B cell (primary cell): ENCODE measurements at regions not wholly inside any gene's neighbourhood (a gene's known extent, or its start where the extent isn't known, plus 50 kb on each side); places are given as distances from the start of the nearest gene placed in this dataset.

Experiments
- ATAC-seq: fragments of 200-7000 bp; cut with Tn5 transposase; one replicate; pipeline ENCODE4 v1.10.0; 2021; ENCODE audit warnings: low read depth, mild to moderate bottlenecking, moderate number of reproducible peaks, moderate library complexity
- CTCF ChIA-PET: fragments of 350-600 bp; sonication (Branson Sonifier 250); formaldehyde crosslinking; loops from one replicate; lab custom pipeline; 2021; ENCODE audit warnings: antibody characterized with exemption, inconsistent platforms; lab: Charles Lee
- POLR2A ChIA-PET: fragments of 350-600 bp; sonication (Branson Sonifier 250); formaldehyde crosslinking; loops from one replicate; lab custom pipeline; 2021; ENCODE audit warnings: antibody characterized with exemption; lab: Charles Lee
- DNase-seq: peaks from one replicate; pipeline ENCODE4 v3.0.0; 2013
- H2AFZ ChIP-seq: 2 replicates; pipeline ENCODE4 v1.6.1; 2012; ENCODE audit warnings: mild to moderate bottlenecking, low read depth, low read length; ENCODE audit not compliant: insufficient read depth, poor library complexity, severe bottlenecking
- H3K27ac ChIP-seq, 2 donors: 1 replicate in 1 of 2; 2 replicates in 1 of 2; pipeline ENCODE4 v1.5.1; 2012 to 2013; ENCODE audit warnings: low read length in 2 of 2, mild to moderate bottlenecking in 2 of 2, moderate library complexity in 1 of 2
- H3K27me3 ChIP-seq, 4 experiments: fragments of 200-600 bp in 1 of 4; sonication (generic) in 1 of 4; replicated peaks in 1 of 4; 1 replicate in 2 of 4; 2 replicates in 2 of 4; pipeline versions ENCODE4 v1.6.1 to v1.7.0; 2013 to 2016; ENCODE audit warnings: low read length in 3 of 4, mild to moderate bottlenecking in 2 of 4, mixed read lengths in 1 of 4, moderate library complexity in 1 of 4; ENCODE audit not compliant: insufficient read depth in 4 of 4, control insufficient read depth in 3 of 4; ENCODE audit errors: control extremely low read depth in 1 of 4
- H3K36me3 ChIP-seq, 2 experiments: replicated peaks in 1 of 2; 1 replicate in 1 of 2; 2 replicates in 1 of 2; pipeline versions ENCODE4 v1.6.1 to v1.7.1; 2013; ENCODE audit warnings: low read length in 1 of 2; ENCODE audit not compliant: insufficient read depth in 2 of 2, control insufficient read depth in 1 of 2; ENCODE audit errors: control extremely low read depth in 1 of 2, extremely low read depth in 1 of 2
- H3K4me1 ChIP-seq, 2 donors: fragments of 200-600 bp in 1 of 2; sonication (generic) in 1 of 2; 1 replicate in 1 of 2; 2 replicates in 1 of 2; pipeline versions ENCODE4 v1.5.1 to v1.6.1; 2013 to 2017; ENCODE audit warnings: low read length in 2 of 2; ENCODE audit not compliant: control insufficient read depth in 2 of 2, insufficient read depth in 2 of 2
- H3K4me2 ChIP-seq: replicated peaks from 2 replicates; pipeline ENCODE3; 2012; ENCODE audit warnings: mild to moderate bottlenecking, low read depth, low read length; ENCODE audit not compliant: poor library complexity, severe bottlenecking
- H3K4me3 ChIP-seq, 5 experiments: fragments of 200-600 bp in 1 of 5; sonication (generic) in 1 of 5; 1 replicate in 3 of 5; 2 replicates in 2 of 5; pipeline versions ENCODE4 v1.5.1 to v1.7.0; 2011 to 2016; ENCODE audit warnings: low read length in 4 of 5, mild to moderate bottlenecking in 4 of 5, low read depth in 2 of 5, control low read depth in 1 of 5, moderate library complexity in 1 of 5; ENCODE audit not compliant: insufficient read depth in 1 of 5; ENCODE audit errors: control extremely low read depth in 1 of 5, extremely low read depth in 1 of 5
- H3K79me2 ChIP-seq: fragments of 200-600 bp; sonication (generic); one replicate; pipeline ENCODE4 v1.6.0; 2016; ENCODE audit warnings: low read length; ENCODE audit not compliant: control insufficient read depth, insufficient read depth
- H3K9ac ChIP-seq: fragments of 200-600 bp; sonication (generic); 2 replicates; pipeline ENCODE4 v1.6.1; 2017; ENCODE audit warnings: mild to moderate bottlenecking, low read length, moderate library complexity
- H3K9me3 ChIP-seq, 3 donors: one replicate each; pipeline versions ENCODE4 v1.6.1 to v1.7.1; 2013; ENCODE audit warnings: low read length in 2 of 3; ENCODE audit not compliant: control insufficient read depth in 2 of 3, insufficient read depth in 1 of 3; ENCODE audit errors: control extremely low read depth in 1 of 3
- H4K20me1 ChIP-seq: 2 replicates; pipeline ENCODE4 v1.6.0; 2012; ENCODE audit warnings: mild to moderate bottlenecking, low read length; ENCODE audit not compliant: insufficient read depth, control insufficient read depth, poor library complexity, severe bottlenecking
- H3K27ac Mint-ChIP-seq: one replicate; pipeline ENCODE4 v1.8.0; 2021; ENCODE audit warnings: mixed read lengths
- H3K27me3 Mint-ChIP-seq: one replicate; pipeline ENCODE4 v1.8.0; 2021; ENCODE audit warnings: mixed read lengths
- H3K4me1 Mint-ChIP-seq: one replicate; pipeline ENCODE4 v1.8.0; 2021; ENCODE audit warnings: mixed read lengths
- H3K4me3 Mint-ChIP-seq: one replicate; pipeline ENCODE4 v1.8.0; 2021; ENCODE audit warnings: mixed read lengths
- H3K9me3 Mint-ChIP-seq: one replicate; pipeline ENCODE4 v1.8.0; 2022; ENCODE audit warnings: mixed read lengths; ENCODE audit not compliant: insufficient read depth
- CTCF ChIP-seq: fragments of 200-600 bp; IDR thresholded peaks from one replicate; pipeline ENCODE4 v1.8.0; 2022; ENCODE audit warnings: antibody characterized with exemption, mild to moderate bottlenecking
- EZH2 ChIP-seq: IDR thresholded peaks from 2 replicates; pipeline ENCODE4 v1.6.1; 2012; ENCODE audit warnings: borderline replicate concordance, low read depth, mild to moderate bottlenecking, moderate library complexity, low read length; ENCODE audit not compliant: insufficient read depth, poor library complexity, severe bottlenecking
- WGBS: methylation state at CpG from one replicate; pipeline ENCODE4 v1.1.5; 2013; ENCODE audit warnings: missing lambda C conversion rate; ENCODE audit not compliant: insufficient coverage; 5-methylcytosine and 5-hydroxymethylcytosine counted together
- intact Hi-C: fragments of 100-400 bp; cut with micrococcal nuclease; formaldehyde crosslinking; loops from one replicate; pipeline ENCODE4 v1.10.0; 2022

DNA sequence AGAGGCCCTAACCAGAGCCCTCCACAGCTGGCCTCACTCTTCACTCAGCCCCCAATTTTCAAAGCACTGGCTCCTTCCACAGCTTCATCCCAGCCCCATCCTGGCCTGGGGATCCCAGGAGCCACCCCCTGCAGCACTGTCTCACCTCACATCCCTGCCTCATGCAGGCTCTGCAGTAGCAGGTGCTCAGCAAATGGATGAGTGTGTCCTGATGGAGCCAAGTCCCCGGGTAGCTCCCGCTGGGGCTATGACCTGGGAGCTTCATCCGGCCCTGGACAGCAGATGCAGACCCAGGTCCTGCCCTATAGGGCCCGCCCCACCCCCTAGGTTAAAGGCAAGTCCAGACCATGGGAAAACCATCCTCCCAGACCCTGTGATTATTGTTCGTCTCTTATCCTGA is 143.2 kb upstream of the ZNF507 start:
- CTCF ChIA-PET, result no interaction called here
- Histone ChIP-seq H3K4me2 (no peak overlapping the region), H2AFZ (no peak overlapping the region), H3K79me2 (no peaks in the 10 kb centered on the region), H3K9me3 (peaks cover 0 to 20% (median 0%) of the 10 kb centered on the region in 3 donors), H4K20me1 (no peaks in the 10 kb centered on the region), H3K4me3 (no peak overlapping the region), H3K36me3 (no peaks in the 10 kb centered on the region), H3K27ac (no peak overlapping the region), H3K27me3 (no peaks in the 10 kb centered on the region), H3K9ac (no peak overlapping the region), H3K4me1 (no peaks in the 10 kb centered on the region)
- TF ChIP-seq EZH2 (no peak), CTCF (no peak)
- no peaks in the 10 kb centered on the region for H3K4me1 Mint-ChIP-seq
- POLR2A ChIA-PET, result no interaction called here
- no peak overlapping the region for H3K27ac Mint-ChIP-seq
- no peak overlapping the region for H3K4me3 Mint-ChIP-seq
- intact Hi-C loops, result no loop called here
- DNase-seq (no peak), ATAC-seq (no peak)
- H3K9me3 Mint-ChIP-seq, result peaks cover 4% of the 10 kb centered on the region
- 90% methylated on average over 4 of the region's 5 CpGs for WGBS
- H3K27me3 Mint-ChIP-seq, result peaks cover 3% of the 10 kb centered on the region

GRCh38 chr19:32203161-32203560 is 142.2 kb upstream of the ZNF507 start:
- Histone ChIP-seq H3K4me1 (no peaks in the 10 kb centered on the region), H3K36me3 (no peaks in the 10 kb centered on the region), H2AFZ (no peak overlapping the region), H3K27me3 (no peaks in the 10 kb centered on the region), H3K79me2 (no peaks in the 10 kb centered on the region), H3K4me3 (no peak overlapping the region), H3K4me2 (no peak overlapping the region), H3K9me3 (peaks cover 0 to 14% (median 0%) of the 10 kb centered on the region in 3 donors), H3K9ac (no peak overlapping the region), H4K20me1 (no peaks in the 10 kb centered on the region), H3K27ac (no peak overlapping the region)
- ATAC-seq (no peak), DNase-seq (no peak)
- Mint-ChIP-seq H3K4me1 (no peaks in the 10 kb centered on the region), H3K27ac (no peak overlapping the region), H3K27me3 (peaks cover 3% of the 10 kb centered on the region), H3K9me3 (peaks cover 5% of the 10 kb centered on the region), H3K4me3 (no peak overlapping the region)
- CTCF ChIA-PET, result no interaction called here
- TF ChIP-seq CTCF, result no peak
- intact Hi-C loops, result no loop called here
- POLR2A ChIA-PET, result no interaction called here
- 92% methylated on average over 6 of the region's 6 CpGs for WGBS
